D721Med (cell line): ENCODE measurements at regions not wholly inside any gene's neighbourhood (a gene's known extent, or its start where the extent isn't known, plus 50 kb on each side); places are given as distances from the start of the nearest gene placed in this dataset.

Source experiments
- DNase-seq: peaks from one replicate; pipeline ENCODE4 v3.0.0; 2011; ENCODE audit warnings: low spot score; ENCODE audit not compliant: insufficient read length
- FAIRE-seq: peaks from 2 replicates; lab custom pipeline; 2011; peaks lifted over from hg19 to GRCh38; lab: Jason Lieb, UNC
- CTCF ChIP-seq: IDR thresholded peaks from 2 replicates; pipeline ENCODE4 v1.5.1; 2012; ENCODE audit warnings: mild to moderate bottlenecking, control low read depth; ENCODE audit not compliant: insufficient read depth; ENCODE audit errors: missing control alignments

- TF ChIP-seq CTCF: no peak
- DNase-seq (no peak), FAIRE-seq (no peak)
Observed at GRCh38 chr7:132733860-132734259, 157.6 kb upstream of the PLXNA4 start.

GRCh38 chr7:132732321-132732865 lies 156.1 kb upstream of the PLXNA4 start:
- TF ChIP-seq CTCF: no peak
- DNase-seq: no peak
- no peak for FAIRE-seq

- no peak for FAIRE-seq
- no peak for TF ChIP-seq CTCF
Observed at GRCh38 chr7:132730105-132730504, 153.8 kb upstream of the PLXNA4 start.

GRCh38 chr7:132723506-132724081 lies 147.3 kb upstream of the PLXNA4 start:
- FAIRE-seq: no peak
- no peak for DNase-seq

More at GRCh38 chr7:132730105-132730504, 153.8 kb upstream of the PLXNA4 start:
- DNase-seq: no peak

GRCh38 chr7:132720835-132721234 lies 144.6 kb upstream of the PLXNA4 start:
- TF ChIP-seq CTCF: no peak
- no peak for FAIRE-seq
- no peak for DNase-seq

More at GRCh38 chr7:132723506-132724081, 147.3 kb upstream of the PLXNA4 start:
- TF ChIP-seq CTCF: no peak

- DNase-seq (no peak), FAIRE-seq (no peak)
- no peak for TF ChIP-seq CTCF
Observed at GRCh38 chr7:132713893-132714292, 137.6 kb upstream of the PLXNA4 start.

GRCh38 chr7:132709971-132710567 lies 133.8 kb upstream of the PLXNA4 start:
- peak; percentile 39 for TF ChIP-seq CTCF
- FAIRE-seq: no peak

More at GRCh38 chr7:132709971-132710567, 133.8 kb upstream of the PLXNA4 start:
- no peak for DNase-seq
